ENCODE measurements at regions not wholly inside any gene's neighbourhood (a gene's known extent, or its start where the extent isn't known, plus 50 kb on each side); places are given as distances from the start of the nearest gene placed in this dataset.
A peak's percentile ranks its signal among the peaks of the same experiment; 100 is the strongest.

DNA sequence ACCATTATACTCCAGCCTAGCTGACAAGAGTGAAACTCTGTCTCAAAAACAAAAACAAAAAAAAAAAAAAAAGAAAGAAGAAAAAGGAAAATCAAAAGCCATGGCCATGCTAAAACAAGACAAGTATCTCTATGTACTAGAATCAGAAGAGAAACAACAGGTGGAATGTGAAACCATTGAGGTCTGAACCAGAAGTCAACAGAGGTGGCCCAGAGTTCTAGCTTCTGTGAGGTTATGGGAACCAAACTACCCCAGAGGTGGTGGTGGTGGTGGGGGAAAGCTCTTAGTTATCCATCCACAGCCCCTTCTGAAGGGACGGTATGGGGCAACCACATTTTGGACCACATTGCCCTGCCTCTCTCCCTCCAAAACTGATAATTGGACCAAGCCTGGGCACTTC is 59.5 kb upstream of the ZNF366 start:
- Histone ChIP-seq H3K36me3 (no peaks in the 10 kb centered on the region), H3K4me3 (no peak overlapping the region), H3K4me1 (ENCODE audit: low read depth) (peaks cover 12% of the 10 kb centered on the region), H3K27me3 (no peaks in the 10 kb centered on the region), H3K9me3 (ENCODE audit: low read depth) (no peaks in the 10 kb centered on the region), H3K27ac (no peak overlapping the region)
- TF ChIP-seq, protein P1, sequence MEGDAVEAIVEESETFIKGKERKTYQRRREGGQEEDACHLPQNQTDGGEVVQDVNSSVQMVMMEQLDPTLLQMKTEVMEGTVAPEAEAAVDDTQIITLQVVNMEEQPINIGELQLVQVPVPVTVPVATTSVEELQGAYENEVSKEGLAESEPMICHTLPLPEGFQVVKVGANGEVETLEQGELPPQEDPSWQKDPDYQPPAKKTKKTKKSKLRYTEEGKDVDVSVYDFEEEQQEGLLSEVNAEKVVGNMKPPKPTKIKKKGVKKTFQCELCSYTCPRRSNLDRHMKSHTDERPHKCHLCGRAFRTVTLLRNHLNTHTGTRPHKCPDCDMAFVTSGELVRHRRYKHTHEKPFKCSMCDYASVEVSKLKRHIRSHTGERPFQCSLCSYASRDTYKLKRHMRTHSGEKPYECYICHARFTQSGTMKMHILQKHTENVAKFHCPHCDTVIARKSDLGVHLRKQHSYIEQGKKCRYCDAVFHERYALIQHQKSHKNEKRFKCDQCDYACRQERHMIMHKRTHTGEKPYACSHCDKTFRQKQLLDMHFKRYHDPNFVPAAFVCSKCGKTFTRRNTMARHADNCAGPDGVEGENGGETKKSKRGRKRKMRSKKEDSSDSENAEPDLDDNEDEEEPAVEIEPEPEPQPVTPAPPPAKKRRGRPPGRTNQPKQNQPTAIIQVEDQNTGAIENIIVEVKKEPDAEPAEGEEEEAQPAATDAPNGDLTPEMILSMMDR (IDR thresholded peaks at IDR 0.05; ENCODE audit: low read depth, low read length) = no peak
- DNase-seq (ENCODE audit: low read depth in 1 of 2, low spot score in 1 of 2) = no peak

DNA sequence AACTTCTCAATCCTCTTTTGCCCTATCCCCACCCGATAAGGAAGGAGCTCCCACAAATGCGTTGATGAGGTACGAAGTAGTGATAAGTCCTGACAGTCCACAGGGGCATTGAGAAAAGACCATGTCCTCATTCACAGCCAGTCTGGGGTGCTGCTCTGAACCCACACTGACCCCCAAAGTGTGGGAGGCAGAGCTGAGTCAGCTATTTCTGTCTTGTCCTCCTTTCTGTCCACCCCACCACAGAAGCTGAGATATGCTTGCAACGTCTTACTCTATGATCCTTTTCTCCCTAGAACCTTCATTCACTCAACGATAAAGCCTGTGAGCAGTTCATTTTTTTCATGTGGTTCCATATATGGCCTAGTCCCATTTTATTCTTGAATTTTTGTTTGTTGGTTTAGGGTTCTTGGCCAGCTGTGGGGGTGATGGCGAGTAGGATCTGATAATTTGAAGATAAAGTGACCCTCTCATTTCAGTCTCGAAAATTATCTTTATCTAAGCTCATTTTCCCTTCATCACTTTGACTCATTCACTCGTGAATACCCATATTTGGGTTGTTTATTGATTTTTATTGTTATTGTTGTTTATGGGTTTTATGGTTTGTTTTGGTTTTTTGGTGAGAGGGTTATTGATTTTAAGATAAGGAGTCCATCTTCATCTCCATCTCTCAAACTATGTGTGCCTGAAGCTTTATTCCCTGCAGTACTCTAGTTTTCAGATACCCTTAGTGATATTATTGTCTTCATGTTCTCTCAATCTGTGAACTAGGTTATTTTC is 58.5 kb upstream of the ZNF366 start:
- H3K9me3 ChIP-seq (ENCODE audit: low read depth) = no peaks in the 10 kb centered on the region
- DNase-seq (ENCODE audit: low read depth in 1 of 2, low spot score in 1 of 2) = no peak
- H3K27me3 ChIP-seq = no peaks in the 10 kb centered on the region
- TF ChIP-seq, protein P1 (IDR thresholded peaks at IDR 0.05; ENCODE audit: low read depth, low read length) = no peak
- no peak overlapping the region for H3K4me3 ChIP-seq
- peaks cover 23% of the 10 kb centered on the region for H3K4me1 ChIP-seq (ENCODE audit: low read depth)
- no peaks in the 10 kb centered on the region for H3K36me3 ChIP-seq
- H3K27ac ChIP-seq = no peak overlapping the region

- no peaks in the 10 kb centered on the region for H3K9me3 ChIP-seq (ENCODE audit: low read depth)
- DNase-seq (ENCODE audit: low read depth in 1 of 2, low spot score in 1 of 2) = no peak
- H3K4me1 ChIP-seq (ENCODE audit: low read depth) = peaks cover 37% of the 10 kb centered on the region
- TF ChIP-seq, protein P1 (IDR thresholded peaks at IDR 0.05; ENCODE audit: low read depth, low read length) = no peak
- no peaks in the 10 kb centered on the region for H3K36me3 ChIP-seq
- H3K27ac ChIP-seq = no peak overlapping the region
- H3K27me3 ChIP-seq = no peaks in the 10 kb centered on the region
- H3K4me3 ChIP-seq = no peak overlapping the region
Observed at GRCh38 chr5:72562717-72563116, 55.5 kb upstream of the ZNF366 start.

DNA sequence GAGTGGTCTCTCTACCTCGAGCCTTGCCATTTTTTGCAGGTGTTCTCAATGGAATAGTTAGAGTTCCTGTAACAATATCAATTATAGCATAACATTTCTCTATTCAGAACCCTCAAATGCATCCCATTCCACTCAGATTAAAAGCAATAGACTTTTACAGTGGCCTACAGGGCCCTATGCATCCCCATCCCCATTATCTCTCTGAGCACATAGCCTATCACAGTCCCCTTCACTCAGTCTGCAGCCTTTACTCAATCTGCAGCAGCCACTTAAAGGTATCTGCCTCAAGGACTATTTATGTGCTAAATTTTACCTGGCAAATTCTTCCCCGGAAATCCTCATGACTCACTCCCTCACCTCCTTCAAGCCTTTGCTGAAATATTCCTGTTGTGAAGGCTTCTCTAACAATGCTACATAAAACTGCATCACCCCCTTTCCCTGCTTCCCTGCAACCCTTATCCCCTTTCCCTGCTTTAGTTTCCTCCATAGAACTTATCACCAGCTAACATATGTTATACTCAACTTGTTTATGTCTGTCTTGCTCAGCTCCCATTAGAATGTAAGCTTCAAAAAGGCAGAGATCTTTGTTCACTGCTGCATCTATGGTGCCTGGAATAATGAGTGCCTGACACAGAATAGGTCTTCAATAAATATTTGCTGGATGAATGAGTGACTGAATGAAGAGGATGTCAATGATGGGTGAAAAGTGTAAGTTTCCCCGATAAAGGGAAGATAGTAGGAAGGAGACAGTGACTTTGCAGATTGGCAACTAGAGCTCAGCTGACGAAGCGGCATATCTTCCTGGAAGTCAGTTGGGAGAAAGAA is 54.1 kb upstream of the ZNF366 start:
- no peak for DNase-seq (ENCODE audit: low read depth in 1 of 2, low spot score in 1 of 2)
- TF ChIP-seq, protein P1 (IDR thresholded peaks at IDR 0.05; ENCODE audit: low read depth, low read length) = no peak
- peaks cover 45% of the 10 kb centered on the region for H3K4me1 ChIP-seq (ENCODE audit: low read depth)
- peak overlapping the region; percentile 78 for H3K27ac ChIP-seq
- no peaks in the 10 kb centered on the region for H3K27me3 ChIP-seq
- H3K9me3 ChIP-seq (ENCODE audit: low read depth) = no peaks in the 10 kb centered on the region
- no peak overlapping the region for H3K4me3 ChIP-seq
- no peaks in the 10 kb centered on the region for H3K36me3 ChIP-seq

DNA sequence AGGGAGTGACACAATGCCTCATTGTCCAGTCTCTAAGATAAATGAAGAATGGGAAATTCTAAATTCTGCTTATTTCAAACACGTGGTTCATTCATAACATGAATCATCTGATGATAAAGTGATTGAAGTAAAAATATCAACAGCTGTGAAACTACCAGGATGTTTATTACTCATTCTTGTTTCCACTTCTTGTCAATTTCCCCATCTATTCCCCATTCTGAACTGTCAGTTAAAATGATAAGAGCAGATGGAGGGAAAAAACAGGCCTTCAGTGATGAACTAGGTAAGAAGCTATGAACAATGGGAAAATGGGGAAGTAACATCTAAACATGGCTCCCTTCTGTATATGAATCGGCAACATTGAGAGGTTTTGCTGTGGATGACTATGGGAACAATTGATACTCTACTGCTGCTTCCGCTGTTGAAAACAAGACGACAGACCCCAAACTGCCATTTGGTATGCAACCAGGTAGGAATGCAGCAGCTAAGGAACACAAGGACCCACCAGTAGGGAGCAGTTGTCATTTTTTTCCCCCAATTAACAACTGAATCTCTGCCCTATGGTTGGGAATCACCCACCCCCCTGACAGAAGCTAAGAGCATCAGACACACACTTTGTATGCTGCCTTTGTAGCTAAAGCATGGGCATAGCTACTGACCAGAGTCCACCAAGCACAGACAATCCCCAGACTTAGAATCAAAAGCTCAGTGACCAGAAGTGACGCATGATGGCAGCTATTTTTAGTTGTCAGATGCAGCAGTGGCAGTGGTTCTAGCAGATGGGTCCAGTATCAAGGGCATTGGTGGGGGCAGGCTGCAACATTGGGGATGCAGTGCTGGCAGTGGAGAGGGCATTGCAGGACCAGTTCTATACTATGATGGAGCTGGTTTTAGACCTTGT is 52.9 kb upstream of the ZNF366 start:
- H3K9me3 ChIP-seq (ENCODE audit: low read depth) = no peaks in the 10 kb centered on the region
- peak overlapping the region; percentile 78 for H3K27ac ChIP-seq
- no peaks in the 10 kb centered on the region for H3K36me3 ChIP-seq
- peaks cover 54% of the 10 kb centered on the region for H3K4me1 ChIP-seq (ENCODE audit: low read depth)
- peak; percentile 19 to 69 for DNase-seq (ENCODE audit: low read depth in 1 of 2, low spot score in 1 of 2)
- no peak overlapping the region for H3K4me3 ChIP-seq
- TF ChIP-seq, protein P1 (IDR thresholded peaks at IDR 0.05; ENCODE audit: low read depth, low read length) = no peak
- no peaks in the 10 kb centered on the region for H3K27me3 ChIP-seq

Data from cardiac muscle cell (in vitro differentiated cells and primary cell).